HG02943 (cell line): ENCODE measurements at regions not wholly inside any gene's neighbourhood (a gene's known extent, or its start where the extent isn't known, plus 50 kb on each side); places are given as distances from the start of the nearest gene placed in this dataset.
"Not testable (repeated sequence)": the region's sequence is repeated elsewhere in the genome, so short reads cannot be mapped to it uniquely, and the experiment has no call there.

Source experiments
- ATAC-seq: cut with Tn5 transposase; IDR thresholded peaks from one replicate; pipeline ENCODE4 v1.9.1; 2021; ENCODE audit warnings: mild to moderate bottlenecking, low read depth, moderate library complexity; ENCODE audit not compliant: unreplicated experiment

- no peak for ATAC-seq
Observed at GRCh38 chr12:125533434-125534029, 468.3 kb downstream of the AACS start.

- no peak for ATAC-seq
Observed at GRCh38 chr12:125538401-125539199, 473.4 kb downstream of the AACS start.

GRCh38 chr12:125540580-125541204 is 475.5 kb downstream of the AACS start:
- ATAC-seq: no peak

- no peak for ATAC-seq
Observed at GRCh38 chr12:125544960-125545359, 479.7 kb downstream of the AACS start.

GRCh38 chr12:125549171-125549570 is 483.9 kb downstream of the AACS start:
- no peak for ATAC-seq

GRCh38 chr12:125549836-125550235 is 484.6 kb downstream of the AACS start:
- ATAC-seq: no peak

- ATAC-seq: no peak
Observed at GRCh38 chr12:125552295-125552694, 487.1 kb downstream of the AACS start.

GRCh38 chr12:125561008-125561407 is 495.8 kb downstream of the AACS start:
- not testable (repeated sequence) for ATAC-seq

GRCh38 chr12:125564753-125565152 is 499.5 kb downstream of the AACS start:
- ATAC-seq: no peak

GRCh38 chr12:125567581-125567980 is 502.3 kb downstream of the AACS start:
- no peak for ATAC-seq

- no peak for ATAC-seq
Observed at GRCh38 chr12:125568306-125568705, 503.1 kb downstream of the AACS start.

GRCh38 chr12:125573271-125573670 is 508.0 kb downstream of the AACS start:
- no peak for ATAC-seq

- no peak for ATAC-seq
Observed at GRCh38 chr12:125577334-125577733, 512.1 kb downstream of the AACS start.

GRCh38 chr12:125579916-125580315 is 514.7 kb downstream of the AACS start:
- ATAC-seq: no peak

GRCh38 chr12:125583071-125583470 is 517.8 kb downstream of the AACS start:
- ATAC-seq: no peak

GRCh38 chr12:125586441-125586840 is 521.2 kb downstream of the AACS start:
- ATAC-seq: no peak

GRCh38 chr12:125593269-125593668 is 528.0 kb downstream of the AACS start:
- ATAC-seq: no peak

GRCh38 chr12:125604976-125605375 is 539.7 kb downstream of the AACS start:
- no peak for ATAC-seq

- ATAC-seq: no peak
Observed at GRCh38 chr12:125606312-125606711, 541.1 kb downstream of the AACS start.

GRCh38 chr12:125610292-125610691 is 545.1 kb downstream of the AACS start:
- ATAC-seq: no peak

GRCh38 chr12:125610971-125611370 is 545.7 kb downstream of the AACS start:
- ATAC-seq: no peak

- no peak for ATAC-seq
Observed at GRCh38 chr12:125614058-125614457, 548.8 kb downstream of the AACS start.
